HepG2 (cell line): ENCODE measurements at regions not wholly inside any gene's neighbourhood (a gene's known extent, or its start where the extent isn't known, plus 50 kb on each side); places are given as distances from the start of the nearest gene placed in this dataset.
A peak's percentile ranks its signal among the peaks of the same experiment; 100 is the strongest.

Experiments
- ATAC-seq: fragments of 200-7000 bp; cut with Tn5 transposase; 3 replicates; pipeline ENCODE4 v1.9.1; 2020; ENCODE audit warnings: mild to moderate bottlenecking, moderate library complexity
- BruUV-seq: library from RNA; stranded (reverse); fragments of 400-500 nt; replicated peaks from 2 replicates; lab custom pipeline; 2021; lab: Mats Ljungman, UMichigan
- CTCF ChIA-PET: fragments of 300-600 bp; formaldehyde crosslinking; extraction: SDS; loops from one replicate; lab custom pipeline; 2021; ENCODE audit warnings: low total read pairs, inconsistent platforms, low intra/inter-chr PET ratio; lab: Yijun Ruan, JAX
- POLR2A ChIA-PET: fragments of 350-600 bp; sonication (Branson Sonifier 250); formaldehyde crosslinking; loops from one replicate; lab custom pipeline; 2020; ENCODE audit warnings: antibody characterized with exemption, inconsistent platforms; lab: Yijun Ruan, JAX
- DNase-seq: peaks from one replicate; pipeline ENCODE4 v3.0.0-alpha.2; 2015; ENCODE audit warnings: low spot score
- FAIRE-seq: peaks from 3 replicates; lab custom pipeline; 2011; peaks lifted over from hg19 to GRCh38; lab: Jason Lieb, UNC
- H2AFZ ChIP-seq: one replicate; pipeline ENCODE4 v1.6.1; 2011; ENCODE audit warnings: low read length, inconsistent platforms
- H3K27ac ChIP-seq: fragments of 300-600 bp; 3 replicates; pipeline ENCODE4 v1.8.0; 2011; ENCODE audit warnings: mixed run types, mild to moderate bottlenecking, mixed read lengths, low read length, inconsistent platforms; ENCODE audit not compliant: insufficient read depth; ENCODE audit errors: extremely low read length
- H3K27me3 ChIP-seq, 2 experiments: fragments of 200-600 bp in 1 of 2; 2 replicates in 1 of 2; 3 replicates in 1 of 2; pipeline versions ENCODE4 v1.6.0 to v1.8.0; 2011; ENCODE audit warnings: low read length in 2 of 2, mild to moderate bottlenecking in 2 of 2, moderate library complexity in 2 of 2, inconsistent platforms in 1 of 2; ENCODE audit not compliant: insufficient read depth in 2 of 2, control insufficient read depth in 1 of 2
- H3K36me3 ChIP-seq, 2 experiments: fragments of 200-600 bp in 1 of 2; replicated peaks in 1 of 2; 2 replicates in 1 of 2; 3 replicates in 1 of 2; pipeline versions ENCODE4 v1.5.1 to v1.8.0; 2011; ENCODE audit warnings: low read length in 2 of 2, inconsistent platforms in 1 of 2; ENCODE audit not compliant: insufficient read depth in 2 of 2, control insufficient read depth in 1 of 2
- H3K4me1 ChIP-seq: 2 replicates; pipeline ENCODE4 v1.5.1; 2012; ENCODE audit warnings: low read length, inconsistent platforms; ENCODE audit not compliant: insufficient read depth
- H3K4me2 ChIP-seq: 2 replicates; pipeline ENCODE4 v1.6.0; 2011; ENCODE audit warnings: low read depth, low read length, inconsistent platforms
- H3K4me3 ChIP-seq, 3 experiments: fragments of 200-600 bp in 1 of 3; sonication (generic), shearing (Covaris generic) in 1 of 3; replicated peaks in 1 of 3; 2 replicates each; pipeline ENCODE4 v1.5.1; 2011 to 2016; ENCODE audit warnings: low read length in 3 of 3, inconsistent platforms in 2 of 3, low read depth in 2 of 3, mild to moderate bottlenecking in 2 of 3, control low read depth in 1 of 3, mixed read lengths in 1 of 3; ENCODE audit not compliant: insufficient read depth in 1 of 3
- H3K79me2 ChIP-seq: one replicate; pipeline ENCODE4 v1.6.1; 2011; ENCODE audit warnings: low read length, inconsistent platforms; ENCODE audit not compliant: insufficient read depth
- H3K9ac ChIP-seq: 2 replicates; pipeline ENCODE4 v1.6.0; 2011; ENCODE audit warnings: mild to moderate bottlenecking, low read depth, low read length, inconsistent platforms; ENCODE audit not compliant: insufficient read depth
- H3K9me3 ChIP-seq: 2 replicates; pipeline ENCODE4 v1.5.1; 2012; ENCODE audit warnings: mild to moderate bottlenecking, low read length
- H4K20me1 ChIP-seq: 2 replicates; pipeline ENCODE4 v1.6.0; 2011; ENCODE audit warnings: inconsistent platforms, mild to moderate bottlenecking, low read length, moderate library complexity; ENCODE audit not compliant: insufficient read depth
- BORCS8-MEF2B ChIP-seq: sonication (generic); formaldehyde crosslinking; IDR thresholded peaks from 2 replicates; pipeline ENCODE4 v1.8.0; 2022; ENCODE audit warnings: mild to moderate bottlenecking, missing genetic modification reagents
- CEBPB ChIP-seq: IDR thresholded peaks from 2 replicates; pipeline ENCODE4 v1.6.1; 2011; ENCODE audit warnings: low read depth, low read length, improper control_type of control experiment, borderline replicate concordance
- HDAC2 ChIP-seq: sonication (generic); formaldehyde crosslinking; IDR thresholded peaks from 2 replicates; pipeline ENCODE4 v1.4.0; 2020; ENCODE audit warnings: missing genetic modification reagents
- HNF4A ChIP-seq: sonication (generic); formaldehyde crosslinking; IDR thresholded peaks from 2 replicates; pipeline ENCODE4 v1.4.0; 2020; ENCODE audit warnings: missing genetic modification reagents
- KDM6A ChIP-seq: IDR thresholded peaks from 2 replicates; pipeline ENCODE4 v1.6.1; 2016; ENCODE audit warnings: low read depth
- NCOA2 ChIP-seq: sonication (generic); formaldehyde crosslinking; IDR thresholded peaks from 2 replicates; pipeline ENCODE4 v1.8.0; 2022; ENCODE audit warnings: inconsistent platforms
- NR2F6 ChIP-seq, 2 experiments: IDR thresholded peaks; 2 replicates each; pipeline ENCODE4 v1.6.1; 2016; ENCODE audit warnings: antibody characterized with exemption in 1 of 2, mild to moderate bottlenecking in 1 of 2
- TGIF2 ChIP-seq: IDR thresholded peaks from 2 replicates; pipeline ENCODE4 v1.6.1; 2016; ENCODE audit warnings: control low read depth, missing compliant biosample characterization
- ZBTB26 ChIP-seq: IDR thresholded peaks from 2 replicates; pipeline ENCODE4 v1.6.1; 2016; ENCODE audit warnings: missing compliant biosample characterization, missing genetic modification reagents, borderline replicate concordance
- ZNF33B ChIP-seq: sonication (generic); formaldehyde crosslinking; IDR thresholded peaks from 2 replicates; pipeline ENCODE4 v1.5.1; 2020; ENCODE audit warnings: mild to moderate bottlenecking, missing genetic modification reagents
- WGBS: methylation state at CpG from one replicate; pipeline ENCODE4 v1.1.6; 2017; ENCODE audit warnings: low lambda C conversion rate; 5-methylcytosine and 5-hydroxymethylcytosine counted together
- in situ Hi-C: cut with HindIII; loops from 2 replicates; pipeline ENCODE4 v1.10.0; 2017; ENCODE audit warnings: low pct_unique_long_range_greater_than_20kb; ENCODE audit not compliant: extremely low pct_ligation_motif_present
- intact Hi-C: fragments of 100-400 bp; cut with micrococcal nuclease; formaldehyde crosslinking; loops from one replicate; pipeline ENCODE4 v1.10.0; 2022; ENCODE audit not compliant: unreplicated experiment

- peak; percentile 69; the same call in 1 of the 2 replicates for TF ChIP-seq CEBPB
- TF ChIP-seq NCOA2 (CRISPR knock-in tag): peak; percentile 66; the same call in 1 of the 2 replicates
- TF ChIP-seq HNF4A (CRISPR knock-in tag): peak; percentile 21; the same call in 1 of the 2 replicates
- peak; percentile 61; the same call in 1 of the 2 replicates for TF ChIP-seq HDAC2 (CRISPR knock-in tag)
- 0 out of 2 replicates have a peak, but pooled peaks have one; percentile 26 for TF ChIP-seq TGIF2 (CRISPR knock-in tag)
- peak; percentile 45; the same call in 1 of the 2 replicates for TF ChIP-seq KDM6A (CRISPR knock-in tag)
- TF ChIP-seq ZNF33B (CRISPR knock-in tag): no peak
Measured at GRCh38 chr6:81831274-81831673, 78.8 kb upstream of the TENT5A start (continued).

- Histone ChIP-seq H2AFZ (no peak overlapping the region), H3K4me2 (no peak overlapping the region), H3K36me3 (no peaks in the 10 kb centered on the region), H3K9ac (no peak overlapping the region), H3K4me3 (no peak overlapping the region), H4K20me1 (no peaks in the 10 kb centered on the region), H3K79me2 (no peaks in the 10 kb centered on the region), H3K27ac (no peak overlapping the region), H3K9me3 (no peaks in the 10 kb centered on the region), H3K27me3 (no peaks in the 10 kb centered on the region), H3K4me1 (peaks cover 28% of the 10 kb centered on the region)
- WGBS: 0% methylated on average over 1 of the region's 1 CpG
- DNase-seq (no peak), FAIRE-seq (no peak), ATAC-seq (no peak)
- in situ Hi-C loops (no loop called here), intact Hi-C loops (no loop called here)
- BruUV-seq: no TSS peak
- CTCF ChIA-PET: no interaction called here
- POLR2A ChIA-PET: no interaction called here
- TF ChIP-seq BORCS8-MEF2B (CRISPR knock-in tag): no peak
- TF ChIP-seq NR2F6 (IDR thresholded peaks at IDR 0.05): no peak
- TF ChIP-seq NR2F6 (CRISPR knock-in tag; IDR thresholded peaks at IDR 0.05): no peak
- no peak for TF ChIP-seq ZBTB26
Measured at GRCh38 chr6:81826784-81827183, 74.3 kb upstream of the TENT5A start.
